ENCODE measurements at regions not wholly inside any gene's neighbourhood (a gene's known extent, or its start where the extent isn't known, plus 50 kb on each side); places are given as distances from the start of the nearest gene placed in this dataset.

- Mint-ChIP-seq H3K4me1 (no peaks in the 10 kb centered on the region), H3K36me3 (no peaks in the 10 kb centered on the region), H3K27ac (no peak overlapping the region), H3K9me3 (no peaks in the 10 kb centered on the region), H3K4me3 (no peak overlapping the region)
- no peak for DNase-seq (ENCODE audit: low spot score in 2 of 2)
- ATAC-seq: no peak
These were observed 266.5 kb upstream of the CCDC54 start for GRCh38 chr3:107110596-107111305.

- H3K4me3 Mint-ChIP-seq: no peak overlapping the region
These were observed 265.4 kb upstream of the CCDC54 start for GRCh38 chr3:107111872-107112271.

DNA sequence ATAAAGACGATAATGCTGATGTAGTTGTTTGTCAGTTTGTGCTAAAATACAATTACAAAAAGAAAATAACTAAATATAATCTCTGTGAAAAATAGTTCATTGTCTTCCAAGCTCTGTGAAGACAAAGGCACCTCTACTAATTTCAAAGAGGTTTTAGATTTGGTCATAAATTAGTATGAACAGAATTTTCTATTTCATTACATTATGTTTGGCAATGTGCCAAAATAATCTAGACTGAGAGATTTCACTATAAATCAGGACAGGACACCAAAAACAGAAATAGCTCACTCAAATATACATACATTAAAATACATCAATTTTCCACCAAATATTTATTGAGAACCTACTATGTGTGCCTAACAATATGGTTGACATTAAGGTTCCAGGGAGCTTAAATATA, 264.9 kb upstream of the CCDC54 start:
- Mint-ChIP-seq H3K36me3 (no peaks in the 10 kb centered on the region), H3K27ac (no peak overlapping the region), H3K4me3 (no peak overlapping the region), H3K4me1 (no peaks in the 10 kb centered on the region), H3K9me3 (no peaks in the 10 kb centered on the region)
- ATAC-seq: no peak
- DNase-seq (ENCODE audit: low spot score in 2 of 2): no peak

More at GRCh38 chr3:107111872-107112271, 265.4 kb upstream of the CCDC54 start:
- no peaks in the 10 kb centered on the region for H3K9me3 Mint-ChIP-seq
- no peaks in the 10 kb centered on the region for H3K4me1 Mint-ChIP-seq
- H3K36me3 Mint-ChIP-seq: no peaks in the 10 kb centered on the region
- H3K27ac Mint-ChIP-seq: no peak overlapping the region
- DNase-seq (ENCODE audit: low spot score in 2 of 2): no peak
- ATAC-seq: no peak

GRCh38 chr3:107116251-107116650, 261.0 kb upstream of the CCDC54 start:
- ATAC-seq: no peak
- no peak overlapping the region for H3K27ac Mint-ChIP-seq
- no peak overlapping the region for H3K4me3 Mint-ChIP-seq

GRCh38 chr3:107117156-107117555, 260.1 kb upstream of the CCDC54 start:
- Mint-ChIP-seq H3K4me3 (no peak overlapping the region), H3K36me3 (no peaks in the 10 kb centered on the region), H3K27ac (no peak overlapping the region), H3K4me1 (no peaks in the 10 kb centered on the region), H3K9me3 (no peaks in the 10 kb centered on the region)
- no peak for DNase-seq (ENCODE audit: low spot score in 2 of 2)
- ATAC-seq: no peak

More at GRCh38 chr3:107116251-107116650, 261.0 kb upstream of the CCDC54 start:
- Mint-ChIP-seq H3K9me3 (no peaks in the 10 kb centered on the region), H3K4me1 (no peaks in the 10 kb centered on the region), H3K36me3 (no peaks in the 10 kb centered on the region)
- no peak for DNase-seq (ENCODE audit: low spot score in 2 of 2)

DNA sequence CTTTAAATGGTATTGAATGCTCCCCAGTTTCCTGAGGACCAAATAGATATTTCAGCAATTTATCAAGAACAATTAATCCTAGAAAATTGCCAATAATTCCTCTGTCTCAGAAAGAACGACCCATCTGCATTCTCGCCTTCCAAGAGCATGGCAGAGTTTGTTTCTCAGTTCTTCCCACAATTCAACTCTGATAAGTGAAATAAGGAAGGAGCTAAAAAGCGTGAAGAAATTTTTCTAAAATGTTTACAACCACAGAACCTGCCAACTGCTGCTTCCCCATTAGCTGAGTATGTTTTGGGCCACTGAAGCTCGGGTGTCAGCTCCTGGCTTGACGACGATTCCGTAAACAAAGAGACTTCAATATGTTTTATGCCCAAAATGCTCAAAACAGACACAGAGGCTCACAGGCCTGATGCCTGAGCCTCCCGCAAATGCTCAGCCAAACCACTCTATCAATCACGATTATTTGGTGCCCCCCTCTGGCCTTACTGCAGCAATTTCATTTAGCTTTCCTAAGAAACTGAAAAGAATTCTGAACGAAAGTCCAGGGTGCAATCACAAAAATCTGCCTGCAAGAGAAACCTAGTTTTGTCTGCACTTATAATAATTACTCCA, 259.2 kb upstream of the CCDC54 start:
- H3K4me1 Mint-ChIP-seq: no peaks in the 10 kb centered on the region
- DNase-seq (ENCODE audit: low spot score in 2 of 2): no peak

DNA sequence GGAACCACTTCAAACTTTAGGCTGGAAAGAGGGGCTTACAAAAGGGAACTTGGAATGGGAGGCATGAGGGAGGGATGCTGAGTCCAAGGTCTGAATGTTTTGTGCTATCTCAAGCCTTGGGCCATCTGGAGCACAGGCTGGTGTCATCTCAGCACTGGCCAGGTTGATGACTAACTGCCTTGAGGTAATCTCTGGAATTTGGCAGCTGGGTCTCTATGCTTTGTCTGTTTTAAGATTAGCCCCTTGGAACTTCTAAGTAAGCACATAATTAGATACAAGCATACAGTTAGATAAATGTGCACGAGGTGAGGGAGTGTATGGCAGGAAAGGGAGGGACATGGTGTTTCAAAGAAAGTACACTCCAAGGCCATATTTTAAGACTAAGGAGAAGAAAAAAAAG, 252.4 kb upstream of the CCDC54 start:
- DNase-seq (ENCODE audit: low spot score in 2 of 2): no peak
- Mint-ChIP-seq H3K9me3 (no peaks in the 10 kb centered on the region), H3K36me3 (no peaks in the 10 kb centered on the region)

More for the DNA sequence above, 259.2 kb upstream of the CCDC54 start:
- no peaks in the 10 kb centered on the region for H3K9me3 Mint-ChIP-seq
- H3K36me3 Mint-ChIP-seq: no peaks in the 10 kb centered on the region
- ATAC-seq: no peak
- no peak overlapping the region for H3K4me3 Mint-ChIP-seq
- H3K27ac Mint-ChIP-seq: no peak overlapping the region

GRCh38 chr3:107128946-107129345, 248.3 kb upstream of the CCDC54 start:
- no peak for ATAC-seq
- Mint-ChIP-seq H3K4me3 (no peak overlapping the region), H3K36me3 (no peaks in the 10 kb centered on the region), H3K9me3 (no peaks in the 10 kb centered on the region), H3K27ac (no peak overlapping the region), H3K4me1 (no peaks in the 10 kb centered on the region)
- no peak for DNase-seq (ENCODE audit: low spot score in 2 of 2)

More for the DNA sequence above, 252.4 kb upstream of the CCDC54 start:
- H3K4me1 Mint-ChIP-seq: no peaks in the 10 kb centered on the region
- peak; percentile 24 for ATAC-seq
- no peak overlapping the region for H3K27ac Mint-ChIP-seq
- H3K4me3 Mint-ChIP-seq: no peak overlapping the region

DNA sequence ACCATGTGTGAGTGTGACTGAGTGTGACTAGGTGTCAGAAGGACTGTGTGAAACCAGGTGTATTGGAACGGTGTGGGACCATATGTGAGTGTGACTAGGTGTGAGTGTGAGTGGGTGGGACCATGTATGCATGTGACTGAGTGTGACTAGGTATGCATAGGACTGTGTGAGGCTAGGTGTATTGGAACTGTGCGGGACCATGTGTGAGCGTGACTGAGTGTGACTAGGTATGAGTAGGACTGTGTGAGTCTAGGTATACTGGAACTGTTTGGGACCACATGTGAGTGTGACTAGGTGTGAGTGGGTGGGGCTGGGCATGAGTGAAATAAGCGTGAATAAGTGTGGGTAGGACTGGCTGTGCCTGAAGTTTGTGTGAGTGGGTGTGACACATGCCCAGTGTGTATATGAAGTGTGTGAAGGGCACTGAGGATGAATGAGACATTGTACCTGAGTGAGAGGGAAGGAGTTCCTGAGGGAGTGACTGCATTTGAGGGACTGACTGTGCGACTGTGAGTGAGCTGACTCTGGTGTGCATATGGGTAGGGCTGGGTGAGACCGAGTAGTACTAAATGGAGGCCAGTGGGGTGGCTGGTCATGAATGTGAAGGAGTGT, 247.0 kb upstream of the CCDC54 start:
- H3K9me3 Mint-ChIP-seq: no peaks in the 10 kb centered on the region
- ATAC-seq (peak; percentile 61), DNase-seq (ENCODE audit: low spot score in 2 of 2) (no peak)
- H3K4me3 Mint-ChIP-seq: no peak overlapping the region
- H3K36me3 Mint-ChIP-seq: no peaks in the 10 kb centered on the region
- no peaks in the 10 kb centered on the region for H3K4me1 Mint-ChIP-seq
- no peak overlapping the region for H3K27ac Mint-ChIP-seq

DNA sequence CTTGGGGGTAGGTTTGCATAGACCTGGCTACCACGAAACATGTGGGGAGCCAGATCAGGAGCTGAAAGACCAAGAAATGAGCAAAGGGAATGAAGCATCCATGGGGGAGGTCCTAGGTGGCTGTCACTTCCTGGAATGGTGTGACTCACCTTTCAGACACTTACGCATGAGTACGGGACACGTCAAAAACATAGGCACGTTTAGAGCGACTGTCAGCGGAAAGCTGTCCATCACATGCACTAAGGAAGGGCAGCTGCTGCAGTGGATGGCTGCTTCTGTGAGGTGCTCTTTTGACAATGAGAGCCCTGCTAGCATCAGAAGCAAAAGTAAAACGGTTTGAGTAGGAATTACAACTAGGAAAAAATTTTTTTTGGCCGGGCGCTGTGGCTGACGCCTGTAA, 244.6 kb upstream of the CCDC54 start:
- Mint-ChIP-seq H3K4me1 (no peaks in the 10 kb centered on the region), H3K36me3 (no peaks in the 10 kb centered on the region), H3K4me3 (no peak overlapping the region), H3K27ac (no peak overlapping the region), H3K9me3 (no peaks in the 10 kb centered on the region)
- DNase-seq (ENCODE audit: low spot score in 2 of 2) (no peak), ATAC-seq (no peak)

DNA sequence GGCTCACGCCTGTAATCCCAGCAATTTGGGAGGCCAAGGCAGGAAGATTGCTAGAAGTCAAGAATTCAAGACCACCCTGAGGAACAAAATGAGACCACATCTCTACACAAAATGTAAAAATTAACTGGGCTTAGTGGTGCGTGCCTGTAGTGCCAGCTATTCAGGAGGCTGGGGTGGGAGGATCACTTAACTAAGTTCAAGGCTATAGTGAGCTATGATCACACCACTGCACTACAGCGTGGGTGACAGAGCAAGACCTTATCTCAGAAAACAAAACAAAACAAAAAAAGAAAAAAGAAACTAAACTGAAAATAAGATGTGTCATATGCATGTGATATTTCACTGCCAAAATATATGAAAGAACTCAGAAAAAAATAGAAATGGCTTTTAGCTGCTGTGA, 243.3 kb upstream of the CCDC54 start:
- no peak for DNase-seq (ENCODE audit: low spot score in 2 of 2)
- Mint-ChIP-seq H3K36me3 (no peaks in the 10 kb centered on the region), H3K4me3 (no peak overlapping the region), H3K9me3 (no peaks in the 10 kb centered on the region), H3K4me1 (no peaks in the 10 kb centered on the region), H3K27ac (no peak overlapping the region)
- ATAC-seq: no peak

DNA sequence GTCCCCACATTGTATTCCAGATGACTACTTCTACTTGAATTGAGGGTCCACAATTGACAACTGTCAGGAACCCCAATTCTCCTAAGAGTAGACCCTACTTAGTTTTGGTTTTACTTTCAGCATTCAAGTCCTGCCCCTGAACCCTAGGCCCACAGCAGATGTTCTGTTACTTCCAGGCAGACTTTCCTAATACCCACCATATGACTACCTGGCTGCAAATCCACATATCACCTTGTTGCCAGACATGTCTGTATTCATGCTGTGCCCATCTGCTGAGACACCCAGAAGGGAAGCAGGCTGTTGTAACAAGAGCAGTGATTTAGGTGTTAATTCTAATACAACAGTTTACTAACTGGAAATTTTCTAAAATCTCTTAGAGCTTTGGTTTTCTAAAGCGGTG, 235.1 kb upstream of the CCDC54 start:
- ATAC-seq: no peak
- Mint-ChIP-seq H3K36me3 (no peaks in the 10 kb centered on the region), H3K27ac (no peak overlapping the region), H3K4me3 (no peak overlapping the region), H3K9me3 (no peaks in the 10 kb centered on the region), H3K4me1 (no peaks in the 10 kb centered on the region)
- DNase-seq (ENCODE audit: low spot score in 2 of 2): no peak

GRCh38 chr3:107142786-107143575, 234.3 kb upstream of the CCDC54 start:
- no peak for DNase-seq (ENCODE audit: low spot score in 2 of 2)

GRCh38 chr3:107150675-107151074, 226.6 kb upstream of the CCDC54 start:
- Mint-ChIP-seq H3K4me3 (no peak overlapping the region), H3K9me3 (peaks cover 3% of the 10 kb centered on the region), H3K27ac (no peak overlapping the region), H3K4me1 (no peaks in the 10 kb centered on the region), H3K36me3 (no peaks in the 10 kb centered on the region)
- ATAC-seq: no peak
- DNase-seq (ENCODE audit: low spot score in 2 of 2): no peak

More at GRCh38 chr3:107142786-107143575, 234.3 kb upstream of the CCDC54 start:
- no peak for ATAC-seq
- Mint-ChIP-seq H3K27ac (no peak overlapping the region), H3K4me1 (no peaks in the 10 kb centered on the region), H3K9me3 (no peaks in the 10 kb centered on the region), H3K36me3 (no peaks in the 10 kb centered on the region), H3K4me3 (no peak overlapping the region)

DNA sequence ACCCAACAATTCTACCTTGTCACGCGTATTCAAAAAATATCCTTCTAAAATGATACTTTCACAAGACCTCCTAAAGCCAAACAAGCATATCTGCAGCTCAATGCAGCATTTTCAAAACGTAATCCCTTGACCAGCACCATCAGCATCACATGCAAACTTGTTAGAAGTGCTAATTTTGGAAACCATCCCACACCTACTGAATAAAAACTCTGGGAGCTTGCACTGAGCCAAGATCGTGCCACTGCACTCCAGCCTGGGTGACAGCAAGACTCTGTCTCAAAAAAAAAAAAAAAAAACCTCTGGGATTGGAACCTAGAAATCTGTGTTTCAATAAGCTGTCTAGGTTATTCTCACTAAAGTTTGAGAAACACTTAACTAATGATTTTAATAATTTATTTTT, 223.3 kb upstream of the CCDC54 start:
- DNase-seq (ENCODE audit: low spot score in 2 of 2) (no peak), ATAC-seq (no peak)
- Mint-ChIP-seq H3K27ac (no peak overlapping the region), H3K36me3 (no peaks in the 10 kb centered on the region), H3K4me3 (no peak overlapping the region), H3K9me3 (peaks cover 14% of the 10 kb centered on the region), H3K4me1 (no peaks in the 10 kb centered on the region)

Data from stimulated activated effector memory CD8-positive, alpha-beta T cell treated with anti-CD3 and anti-CD28 coated beads, Interleukin-12 subunit alpha, Interleukin-12 subunit beta, amount 100 ng/mL, for 72 hours (primary cell).